ENCODE measurements at regions not wholly inside any gene's neighbourhood (a gene's known extent, or its start where the extent isn't known, plus 50 kb on each side); places are given as distances from the start of the nearest gene placed in this dataset.

- Histone ChIP-seq H3K36me3 (replicated peaks in 1 of 2) (no peaks in the 10 kb centered on the region), H3K27ac (no peak overlapping the region), H3K27me3 (no peaks in the 10 kb centered on the region), H3K9me3 (replicated peaks in 1 of 3) (no peaks in the 10 kb centered on the region), H3K4me3 (no peak overlapping the region), H3K4me1 (replicated peaks in 1 of 2) (peaks cover 0 to 4% of the 10 kb centered on the region in 2 donors)
- intact Hi-C loops (cut with DNase I): no loop called here
- DNase-seq: no peak
- WGBS, 4 donors: 84 to 97% (median 93%) methylated on average over 4 of the region's 4 CpGs
- TF ChIP-seq CTCF (IDR thresholded peaks at IDR 0.05): no peak
- no peak for TF ChIP-seq POLR2A (IDR thresholded peaks at IDR 0.05)
These were observed 118.6 kb upstream of the SIX2 start for GRCh38 chr2:45127891-45128290.

DNA sequence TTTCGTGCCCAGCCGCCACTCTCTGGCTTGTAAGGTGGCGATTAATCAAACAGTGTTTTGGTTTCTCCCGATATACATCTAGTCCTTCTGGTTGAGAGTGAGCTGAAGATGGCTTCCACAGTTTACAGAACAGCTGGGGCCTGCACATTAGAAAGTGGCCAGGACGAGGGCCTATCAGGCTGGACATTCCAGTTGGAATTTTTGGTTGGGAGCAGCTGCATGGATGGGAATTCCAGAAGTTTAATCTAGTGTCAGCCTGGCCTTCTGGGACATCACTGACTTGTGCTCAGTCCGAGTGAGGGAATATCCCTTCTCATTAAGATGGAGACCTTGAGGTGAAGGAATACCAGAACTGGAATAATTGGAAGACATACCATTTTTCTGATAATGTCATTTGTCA is 118.1 kb upstream of the SIX2 start:
- no peak overlapping the region for H3K4me3 ChIP-seq
- peaks cover 0 to 4% of the 10 kb centered on the region in 2 donors for H3K4me1 ChIP-seq (replicated peaks in 1 of 2)
- H3K27ac ChIP-seq: no peak overlapping the region
- DNase-seq: no peak
- no peaks in the 10 kb centered on the region for H3K36me3 ChIP-seq (replicated peaks in 1 of 2)
- H3K27me3 ChIP-seq: no peaks in the 10 kb centered on the region
- intact Hi-C loops (cut with DNase I): no loop called here
- TF ChIP-seq CTCF (IDR thresholded peaks at IDR 0.05) (no peak), POLR2A (IDR thresholded peaks at IDR 0.05) (no peak)
- WGBS, 4 donors: 79 to 87% (median 84%) methylated on average over 5 to 6 of the region's 6 CpGs
- H3K9me3 ChIP-seq (replicated peaks in 1 of 3): no peaks in the 10 kb centered on the region

DNA sequence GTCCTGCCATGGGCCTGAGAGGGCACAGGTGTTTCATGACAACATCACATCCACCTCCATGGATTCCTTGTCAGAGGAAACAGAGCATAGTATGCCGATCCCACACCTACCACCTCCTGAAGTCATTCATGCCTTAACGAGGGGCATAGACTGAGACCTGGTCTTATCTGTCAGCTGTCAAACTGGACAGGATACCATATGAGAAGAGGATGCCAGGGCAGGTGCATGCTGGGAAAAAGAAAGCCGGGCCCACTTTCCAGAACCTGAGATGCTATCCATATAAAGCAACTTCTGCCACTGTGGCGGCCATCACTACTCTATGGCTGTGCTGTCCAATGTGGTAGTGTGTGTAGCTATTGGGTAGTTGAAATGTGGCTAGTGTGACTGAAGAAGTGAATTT is 116.0 kb upstream of the SIX2 start:
- Histone ChIP-seq H3K36me3 (replicated peaks in 1 of 2) (no peaks in the 10 kb centered on the region), H3K4me3 (no peak overlapping the region), H3K27me3 (no peaks in the 10 kb centered on the region), H3K9me3 (replicated peaks in 1 of 3) (no peaks in the 10 kb centered on the region), H3K27ac (no peak overlapping the region), H3K4me1 (replicated peaks in 1 of 2) (peaks cover 0 to 4% of the 10 kb centered on the region in 2 donors)
- intact Hi-C loops (cut with DNase I): no loop called here
- 83 to 92% (median 89%) methylated on average over 4 of the region's 4 CpGs for WGBS, 4 donors
- no peak for DNase-seq
- TF ChIP-seq POLR2A (IDR thresholded peaks at IDR 0.05) (no peak), CTCF (IDR thresholded peaks at IDR 0.05) (no peak)

- no peak for DNase-seq
- H3K27me3 ChIP-seq: no peaks in the 10 kb centered on the region
- TF ChIP-seq POLR2A (IDR thresholded peaks at IDR 0.05) (no peak), CTCF (IDR thresholded peaks at IDR 0.05) (no peak)
- H3K9me3 ChIP-seq (replicated peaks in 1 of 3): no peaks in the 10 kb centered on the region
- intact Hi-C loops (cut with DNase I): no loop called here
- H3K36me3 ChIP-seq (replicated peaks in 1 of 2): no peaks in the 10 kb centered on the region
- no peak overlapping the region for H3K4me3 ChIP-seq
- no peak overlapping the region for H3K27ac ChIP-seq
- peaks cover 0 to 4% of the 10 kb centered on the region in 2 donors for H3K4me1 ChIP-seq (replicated peaks in 1 of 2)
- 85 to 94% (median 89%) methylated on average over 5 of the region's 5 CpGs for WGBS, 4 donors
These were observed 115.2 kb upstream of the SIX2 start for GRCh38 chr2:45124456-45124855.
